COLO668 (cell line): ENCODE measurements at regions not wholly inside any gene's neighbourhood (a gene's known extent, or its start where the extent isn't known, plus 50 kb on each side); places are given as distances from the start of the nearest gene placed in this dataset.

ENCODE experiments used
- DNase-seq: peaks from one replicate; lab custom pipeline; 2025; ENCODE audit not compliant: unreplicated experiment; lab: John Stamatoyannopoulos, UW

DNA sequence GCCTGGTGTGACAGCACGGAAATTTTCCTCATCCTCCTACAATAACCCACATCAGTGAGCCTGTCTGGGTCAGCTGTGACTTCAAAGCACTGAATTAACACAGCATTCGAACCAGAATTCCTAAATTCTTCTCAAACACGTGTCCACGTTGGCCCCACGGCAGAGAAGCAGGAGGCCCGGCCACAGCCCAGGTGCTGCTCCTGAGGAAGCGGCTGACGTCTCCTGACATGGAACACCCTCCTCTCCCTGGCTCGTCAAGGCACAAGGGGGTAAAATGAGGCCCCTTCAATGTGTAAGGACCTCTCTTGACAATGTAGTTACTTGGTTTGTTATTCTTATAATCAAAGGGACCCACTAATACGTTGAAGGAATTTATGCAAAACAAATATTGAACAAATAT is 156.3 kb upstream of the GSC start:
- no peak for DNase-seq

DNA sequence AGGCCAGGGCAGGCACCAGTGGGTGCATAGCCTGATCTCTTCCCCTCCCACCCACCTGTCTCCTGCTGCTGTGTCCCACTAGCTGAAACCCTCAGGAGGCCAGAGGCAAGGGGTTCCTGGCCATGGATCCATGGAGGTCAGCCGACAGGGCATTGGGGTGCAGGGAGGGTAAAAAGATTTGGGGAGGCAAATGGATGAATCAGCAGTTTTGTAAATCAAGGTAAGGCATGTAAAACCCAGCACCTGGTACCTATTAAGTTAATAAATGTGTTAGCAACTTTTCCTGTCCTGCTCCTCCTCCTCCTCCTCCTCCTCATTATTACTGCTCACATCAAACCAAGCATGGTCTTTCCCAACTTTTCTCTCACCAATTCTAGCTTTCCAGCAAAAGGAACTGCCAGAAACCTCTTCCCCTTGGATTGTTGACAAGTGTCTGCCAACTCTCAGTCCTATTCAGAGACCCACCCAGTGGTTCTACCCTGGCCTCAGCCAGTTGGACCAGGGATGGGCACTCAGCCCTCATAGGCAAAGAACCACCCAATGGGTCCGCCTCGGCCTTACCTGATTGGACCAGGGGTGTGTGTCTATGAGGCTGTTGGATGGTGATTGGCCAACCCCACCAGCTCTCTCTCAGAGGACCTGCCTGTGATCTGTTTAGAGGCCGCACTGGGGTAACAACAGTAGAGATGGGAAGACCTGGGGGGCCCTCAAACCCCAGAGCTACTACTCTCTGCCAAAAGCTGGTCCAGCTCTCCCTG is 155.7 kb upstream of the GSC start:
- no peak for DNase-seq

DNA sequence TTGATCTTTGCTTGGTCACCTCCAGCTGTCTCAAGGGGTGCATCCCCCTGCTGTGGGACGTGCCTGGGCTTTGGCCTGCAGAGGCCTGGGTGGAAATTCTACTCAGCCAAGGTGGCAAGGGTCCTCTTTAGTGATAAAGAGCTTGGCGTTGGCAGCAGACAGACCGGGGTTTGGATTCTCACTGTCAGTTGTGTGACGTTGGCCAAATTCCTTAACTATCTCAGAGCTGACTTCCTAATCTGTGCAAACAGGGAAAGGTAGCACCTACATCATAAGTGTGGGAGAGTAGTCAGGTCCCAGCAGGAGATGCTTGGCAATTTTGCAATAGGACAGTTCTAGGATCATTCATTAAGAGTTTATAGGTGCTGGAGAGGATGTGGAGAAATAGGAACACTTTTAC is 154.3 kb upstream of the GSC start:
- no peak for DNase-seq

DNA sequence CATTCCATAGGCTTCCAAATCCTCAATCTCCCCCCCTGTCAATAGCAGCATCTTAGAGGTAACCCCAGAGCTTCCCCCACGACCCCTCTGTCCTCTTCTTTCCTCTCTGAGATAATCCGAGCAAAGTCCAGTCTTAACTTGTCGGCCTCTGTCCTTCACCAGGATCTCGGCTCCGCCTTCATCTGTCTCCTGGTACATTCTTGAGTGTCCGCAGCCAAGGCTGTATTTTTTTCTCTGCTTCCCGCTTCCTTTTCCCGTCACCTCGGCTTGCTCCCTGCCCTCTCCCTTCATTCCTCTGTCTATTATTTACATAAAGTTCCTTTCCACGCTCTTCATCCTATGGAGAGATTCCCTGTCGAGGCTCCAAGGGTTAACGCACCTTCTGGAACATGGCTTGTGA is 153.9 kb upstream of the GSC start:
- DNase-seq: no peak

DNA sequence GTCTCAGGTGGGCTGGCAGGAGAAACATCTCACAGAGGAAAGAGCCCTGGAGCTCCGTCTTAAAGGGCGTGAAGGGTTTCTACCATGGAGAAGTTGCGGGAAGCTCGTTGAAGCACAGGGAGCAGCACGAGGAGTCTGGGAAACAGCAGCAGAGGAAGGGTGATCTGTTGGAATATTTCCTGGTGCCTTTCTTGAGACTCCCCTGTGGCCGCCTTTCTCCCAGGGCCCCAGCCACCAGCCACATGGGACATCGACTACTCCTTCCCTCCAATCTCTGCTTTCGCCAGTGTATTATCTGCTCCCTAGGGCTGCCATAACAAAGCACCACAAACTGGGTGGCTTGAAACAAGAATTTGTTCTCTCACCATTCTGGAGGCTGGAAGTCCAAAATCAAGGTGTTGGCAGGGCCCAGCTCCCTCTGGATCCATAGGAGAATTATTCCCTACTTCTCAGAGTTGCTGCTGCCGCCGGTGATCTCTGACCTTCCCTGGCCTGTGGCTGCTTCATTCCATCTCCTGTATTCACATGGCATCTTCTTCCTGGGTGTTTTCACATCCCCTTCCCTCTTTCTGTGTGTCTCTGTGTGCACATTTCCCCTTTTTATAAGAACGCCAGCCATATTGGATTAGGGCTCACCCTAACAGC is 152.8 kb upstream of the GSC start:
- DNase-seq: no peak

DNA sequence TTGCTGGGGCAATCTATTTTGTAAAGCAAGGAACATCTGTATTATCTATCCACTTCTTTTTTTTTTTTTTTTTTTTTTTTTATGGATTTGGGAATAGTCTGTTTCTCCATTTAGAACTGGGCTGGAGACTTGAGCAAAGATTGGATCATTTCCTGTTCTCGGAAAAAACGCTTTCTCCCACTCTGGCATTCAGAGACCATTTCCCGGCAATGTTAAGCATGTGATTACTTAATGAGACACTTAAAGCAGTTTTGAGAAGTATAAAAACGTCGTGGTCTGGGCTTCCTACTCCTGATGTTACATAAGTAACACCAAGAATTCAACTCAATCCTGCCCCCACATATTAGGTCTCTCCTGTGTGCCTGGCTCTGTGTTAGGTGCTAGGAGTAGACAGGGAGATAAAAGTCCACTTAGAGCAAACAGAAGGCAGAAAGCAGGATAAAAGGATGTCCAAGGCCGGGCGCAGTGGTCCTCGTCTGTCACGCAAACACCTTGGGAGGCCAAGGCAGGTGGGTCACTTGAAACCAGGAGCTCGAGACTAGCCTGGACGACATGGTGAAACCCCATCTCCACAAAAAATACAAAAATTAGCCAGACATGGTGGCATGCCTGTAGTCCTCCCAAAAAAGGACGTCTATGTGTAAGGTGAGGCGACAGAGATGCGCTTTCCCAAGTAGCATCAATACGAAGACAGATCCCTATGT is 152.1 kb upstream of the GSC start:
- DNase-seq: no peak

DNA sequence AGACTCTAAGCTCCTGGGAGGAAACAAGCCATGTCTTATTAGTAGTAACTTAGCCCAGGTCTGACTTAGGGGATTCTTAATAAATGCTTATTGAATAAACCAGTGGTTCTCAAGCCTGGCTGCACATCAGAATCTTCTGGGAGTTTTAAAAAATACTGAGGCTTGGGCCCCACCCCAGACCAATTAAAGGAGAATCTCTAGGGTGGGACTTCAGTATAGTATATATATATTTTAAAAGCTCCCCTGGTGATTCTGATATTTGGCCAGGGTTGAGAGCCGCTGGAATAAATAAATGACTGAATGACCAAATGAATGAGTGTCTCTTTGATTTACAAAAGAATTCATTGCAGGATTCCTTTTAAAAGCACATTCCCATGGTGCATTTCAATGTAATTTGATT is 151.5 kb upstream of the GSC start:
- no peak for DNase-seq

DNA sequence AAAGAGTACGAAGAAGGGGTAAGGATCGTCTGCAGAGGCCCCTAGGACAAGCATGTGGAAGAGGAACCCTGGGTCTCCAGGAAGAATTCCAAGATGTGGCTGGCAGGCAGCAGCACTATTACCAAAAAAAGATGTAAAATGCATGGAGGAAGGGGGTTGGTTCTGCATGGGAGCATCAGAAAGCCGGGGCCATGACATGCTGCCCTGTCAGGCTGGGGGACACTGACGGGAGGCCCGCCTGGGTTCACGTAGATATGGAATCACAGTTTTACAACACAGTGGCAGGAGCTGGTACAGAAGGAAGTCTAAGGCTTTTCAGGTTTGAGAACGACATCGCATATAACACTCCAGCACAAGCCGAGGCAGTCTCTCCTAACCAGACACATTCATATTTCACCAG is 150.0 kb upstream of the GSC start:
- no peak for DNase-seq

DNA sequence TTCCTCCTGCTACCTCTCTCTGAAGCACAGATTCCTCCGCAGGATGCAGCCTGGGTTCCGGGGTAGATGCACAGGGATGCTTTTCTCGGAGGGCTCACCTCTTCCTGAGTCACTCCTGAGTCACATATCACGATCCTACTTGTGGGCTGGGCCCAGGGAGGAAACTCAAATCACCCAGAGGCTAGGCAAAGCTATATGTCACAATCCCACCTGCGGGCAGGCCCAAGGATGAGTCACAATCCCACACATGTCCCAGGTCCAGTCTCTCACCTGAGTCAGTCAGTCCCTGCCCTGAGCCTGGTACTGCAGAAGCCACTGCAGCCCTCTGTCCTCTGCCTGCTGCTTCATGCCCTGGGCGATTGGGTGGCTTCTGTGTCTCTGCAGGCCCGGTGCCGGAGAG is 149.0 kb upstream of the GSC start:
- no peak for DNase-seq

DNA sequence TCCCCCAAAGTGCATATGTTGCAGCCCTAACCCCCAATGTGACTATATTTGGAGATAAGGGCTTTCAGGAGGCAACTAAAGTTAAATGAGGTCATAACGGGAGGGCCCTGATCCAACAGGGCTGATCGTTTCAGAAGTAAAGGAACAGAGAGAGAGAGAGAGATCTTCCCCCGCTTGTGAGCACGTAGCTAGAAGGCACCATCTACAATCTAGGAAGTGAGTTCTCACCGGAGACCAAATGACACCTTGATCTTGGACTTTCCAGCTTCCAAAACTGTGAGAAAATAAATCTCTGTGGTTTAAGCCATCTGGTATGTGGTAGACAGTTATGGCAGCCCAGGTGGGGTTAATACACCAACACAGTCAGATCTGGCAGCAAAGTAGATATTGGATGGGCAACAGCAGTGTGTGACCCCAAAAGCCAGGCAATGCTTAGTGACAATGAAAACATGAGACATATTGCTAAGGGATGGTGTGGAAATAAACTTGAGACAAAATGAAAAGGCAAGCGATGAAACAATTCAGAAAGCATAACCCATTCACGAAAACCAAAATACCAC is 147.2 kb upstream of the GSC start:
- no peak for DNase-seq

DNA sequence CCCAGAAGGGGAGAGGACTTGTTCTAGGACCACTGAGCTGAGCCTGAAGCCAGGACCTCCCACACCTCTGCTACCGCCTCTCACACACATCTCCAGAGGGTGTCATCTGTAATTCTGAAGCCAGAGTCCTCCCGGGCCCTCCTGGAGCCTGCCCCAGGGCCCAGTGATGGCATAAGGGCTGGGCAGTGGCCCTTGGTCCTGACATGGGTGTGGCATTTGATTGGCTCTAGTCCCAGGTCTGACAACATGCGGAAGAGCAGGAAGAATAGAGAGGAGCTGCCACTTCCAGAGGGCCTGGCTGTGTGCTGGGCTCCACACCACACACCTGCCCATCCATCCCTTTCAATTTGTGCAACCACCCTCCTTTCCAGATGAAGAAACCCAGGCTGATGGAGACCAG is 144.3 kb upstream of the GSC start:
- no peak for DNase-seq

DNA sequence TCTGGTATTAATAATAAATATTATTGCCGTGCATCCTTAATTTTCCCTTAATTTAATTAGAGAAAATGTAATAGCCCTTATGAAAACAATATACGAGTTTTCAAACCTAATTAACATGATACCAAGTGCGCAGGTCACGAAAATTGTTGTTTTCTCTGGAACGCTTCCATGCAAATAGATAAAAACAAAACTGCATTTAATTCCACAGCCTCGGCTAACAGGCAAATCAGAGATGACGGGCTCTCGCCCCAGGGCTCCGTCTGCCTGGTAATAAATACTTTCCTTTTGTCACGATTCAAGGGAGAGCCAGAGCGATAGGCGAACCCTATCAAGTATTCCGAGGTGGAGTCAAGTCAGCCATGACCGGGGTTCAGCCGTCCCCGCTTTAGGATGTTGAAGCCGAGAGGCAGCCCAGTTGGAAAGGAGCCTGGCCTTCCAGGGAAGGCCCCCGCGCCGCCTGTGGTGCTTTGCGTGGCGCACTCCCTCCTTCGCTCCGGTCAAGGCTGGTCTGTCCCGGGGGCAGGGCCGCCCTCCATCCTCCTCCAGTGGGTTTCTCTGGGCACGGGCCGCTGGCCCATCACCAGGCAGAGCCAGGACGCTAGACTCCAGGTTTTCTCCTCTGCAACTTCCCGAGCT is 137.8 kb upstream of the GSC start:
- DNase-seq: no peak

DNA sequence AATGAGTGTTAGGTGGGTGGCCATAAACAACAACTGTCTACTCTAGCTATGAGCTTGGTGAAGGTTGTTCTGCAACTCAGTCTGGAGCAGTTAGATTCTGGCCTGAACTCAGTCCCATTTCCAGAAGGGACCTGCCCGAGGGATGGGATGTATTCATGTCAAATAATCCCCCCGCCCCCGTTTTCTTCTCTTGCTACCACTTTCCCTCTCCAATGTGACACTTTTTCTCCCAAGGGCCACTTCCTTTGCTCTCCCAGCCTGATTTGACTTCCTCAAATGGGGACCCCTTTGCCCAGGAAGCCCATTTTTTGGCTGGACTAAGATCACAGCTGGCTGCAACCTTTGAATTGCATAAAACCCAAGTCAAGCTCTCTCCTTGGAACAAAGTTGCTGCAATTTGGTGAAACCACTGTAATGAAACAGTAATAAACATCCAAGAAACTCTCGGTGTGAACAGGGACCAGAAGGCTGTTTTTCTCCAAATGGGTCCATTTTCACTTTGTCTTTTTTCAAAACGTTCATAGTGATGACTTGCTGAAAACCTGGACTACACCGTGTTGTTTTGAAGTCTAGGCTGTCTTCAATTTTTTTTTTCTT is 137.2 kb upstream of the GSC start:
- no peak for DNase-seq

DNA sequence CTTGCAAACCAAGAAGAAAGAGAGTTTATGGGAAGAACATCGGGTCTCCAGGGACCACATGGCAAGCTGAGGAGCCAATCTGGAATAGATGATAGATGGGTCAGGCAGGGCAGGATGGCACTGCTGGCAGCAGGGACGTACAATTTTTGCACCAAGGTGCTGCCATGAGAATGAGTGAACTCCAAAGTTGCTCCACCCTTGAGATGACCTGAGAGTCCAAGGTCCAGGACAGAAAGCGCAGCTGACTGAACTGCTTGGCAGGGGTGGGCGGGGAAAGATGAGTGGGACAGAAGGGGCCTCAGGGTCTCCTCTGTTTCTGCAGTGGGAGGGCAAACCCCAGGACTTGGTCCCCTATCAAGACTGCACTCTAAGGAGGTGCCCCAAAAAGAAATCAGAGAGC is 136.7 kb upstream of the GSC start:
- DNase-seq: no peak

DNA sequence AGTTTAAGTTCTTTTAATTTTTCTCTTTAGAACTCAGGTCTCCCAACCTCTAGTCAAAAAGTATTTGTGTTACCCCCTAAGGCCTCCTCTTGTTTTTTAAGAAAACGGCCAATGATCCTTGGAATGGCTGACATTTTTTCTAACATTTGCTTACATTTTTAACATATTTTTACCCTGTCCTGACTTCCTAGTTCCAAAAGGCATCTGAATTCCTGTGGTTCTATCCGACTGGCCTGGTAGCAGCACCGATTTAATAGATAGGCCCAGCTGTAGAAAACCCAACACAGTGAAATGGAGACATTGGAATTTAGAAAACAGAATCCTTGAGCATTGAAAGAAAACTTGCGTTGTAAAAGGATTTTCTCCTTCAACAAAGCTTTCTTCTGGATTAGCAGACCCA is 134.7 kb upstream of the GSC start:
- no peak for DNase-seq

DNA sequence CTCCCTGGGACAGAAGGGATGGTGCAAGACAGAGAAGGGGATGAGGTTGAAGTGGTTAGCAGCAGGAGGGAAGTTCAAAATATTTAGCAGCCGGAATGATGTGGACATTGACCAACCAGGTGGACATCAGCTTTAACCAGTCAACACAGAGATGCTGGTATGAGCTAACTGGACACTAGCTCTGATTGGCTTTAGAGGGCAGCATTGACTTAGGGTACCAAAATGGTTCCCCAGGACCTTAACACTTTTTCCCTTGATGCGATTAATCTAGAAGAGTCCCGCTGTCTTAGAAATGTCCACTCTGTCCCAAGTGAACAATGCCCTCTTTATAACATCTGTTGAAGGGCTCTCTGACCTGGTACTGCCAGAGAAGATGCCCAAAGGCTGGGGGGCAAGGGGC is 134.0 kb upstream of the GSC start:
- no peak for DNase-seq

DNA sequence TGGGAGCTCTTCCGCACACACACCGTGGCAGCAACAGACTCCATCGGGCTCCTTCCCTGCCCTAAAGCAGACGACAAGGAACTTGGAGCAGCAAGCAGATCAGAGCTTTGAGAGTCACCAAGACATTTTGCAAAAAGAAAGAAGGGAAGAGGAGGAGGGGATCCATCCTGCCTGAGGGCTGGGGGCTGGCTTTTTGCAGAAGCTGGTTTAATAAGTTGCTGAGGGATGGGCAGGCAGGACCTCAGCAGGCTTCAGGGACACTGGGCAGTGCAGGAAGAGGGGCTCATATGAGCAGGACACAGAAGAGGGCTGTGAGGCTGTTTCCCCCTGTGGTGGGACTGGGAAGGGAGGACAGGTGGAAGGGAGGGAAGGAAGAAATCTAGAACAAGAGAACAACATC is 133.4 kb upstream of the GSC start:
- no peak for DNase-seq

DNA sequence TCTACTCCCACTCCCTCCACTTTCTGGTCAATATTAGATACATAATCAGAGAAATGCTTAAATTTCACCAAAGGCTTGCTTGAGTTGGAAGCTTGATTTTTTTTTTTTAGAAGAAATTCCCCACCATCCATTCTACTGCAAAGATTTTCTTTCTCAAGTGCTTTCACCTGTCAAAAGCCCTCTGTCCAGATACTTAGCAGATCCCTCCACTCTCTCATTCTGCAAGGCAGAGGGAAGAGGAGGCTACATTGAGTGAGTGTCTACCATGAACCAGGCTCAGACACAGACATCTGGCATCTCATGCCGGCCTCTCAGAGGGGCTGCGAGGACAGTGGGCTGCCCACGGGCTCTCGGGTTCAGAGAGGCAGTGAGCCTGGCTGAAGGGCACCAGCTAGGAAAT is 127.6 kb upstream of the GSC start:
- DNase-seq: no peak

DNA sequence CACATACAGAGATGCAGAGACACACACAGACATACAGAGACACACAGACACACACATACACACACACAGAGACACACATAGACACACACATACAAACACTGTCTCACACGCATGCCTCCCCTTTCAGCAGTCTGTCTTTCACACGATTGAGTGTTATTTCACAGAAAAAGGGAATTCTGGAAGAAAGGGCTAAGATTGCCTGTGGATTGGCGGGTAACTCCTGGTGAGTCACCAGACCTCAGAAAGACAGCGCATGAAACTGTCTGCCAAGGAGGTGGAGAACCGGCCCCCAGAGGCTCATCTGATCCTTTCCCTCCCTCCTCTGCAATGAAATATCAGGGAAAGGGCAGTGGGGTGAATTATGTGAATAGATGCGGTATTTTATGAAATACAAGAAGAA is 127.2 kb upstream of the GSC start:
- no peak for DNase-seq

DNA sequence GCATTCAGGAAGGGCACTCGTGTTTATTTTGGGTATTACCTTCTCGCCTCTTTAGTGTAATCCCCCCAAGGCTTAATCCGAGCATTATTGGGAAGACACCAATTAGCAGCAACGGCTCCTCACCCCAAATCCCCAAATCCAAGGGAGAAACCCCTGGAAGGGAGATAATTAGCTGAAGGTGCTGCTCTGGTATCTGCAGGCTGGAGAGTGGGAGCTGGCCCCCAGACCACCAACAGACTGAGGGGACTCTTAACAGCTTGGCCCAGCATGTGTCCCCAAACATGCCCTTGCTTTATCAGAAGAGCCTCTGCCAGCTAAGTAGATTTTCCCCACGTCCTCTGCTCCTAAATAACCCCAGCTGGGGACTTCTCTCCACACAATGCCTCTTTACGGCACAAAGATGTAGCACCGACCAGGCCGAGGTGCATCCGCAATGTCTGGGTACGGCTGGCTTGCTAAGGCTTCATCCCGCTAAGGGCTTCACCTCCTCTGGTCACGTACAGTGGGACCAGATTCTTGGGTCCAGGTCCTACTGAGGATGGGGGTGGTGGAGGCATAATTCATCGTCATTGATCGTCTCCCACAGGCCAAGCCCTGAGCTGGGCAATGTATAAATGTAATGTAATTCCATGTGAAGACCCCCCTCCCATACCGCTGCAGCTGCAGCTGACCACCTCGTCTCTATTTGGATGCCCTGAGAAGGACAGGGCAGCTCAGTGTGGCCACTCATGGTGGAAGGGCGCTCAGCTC is 123.7 kb upstream of the GSC start:
- DNase-seq: no peak

DNA sequence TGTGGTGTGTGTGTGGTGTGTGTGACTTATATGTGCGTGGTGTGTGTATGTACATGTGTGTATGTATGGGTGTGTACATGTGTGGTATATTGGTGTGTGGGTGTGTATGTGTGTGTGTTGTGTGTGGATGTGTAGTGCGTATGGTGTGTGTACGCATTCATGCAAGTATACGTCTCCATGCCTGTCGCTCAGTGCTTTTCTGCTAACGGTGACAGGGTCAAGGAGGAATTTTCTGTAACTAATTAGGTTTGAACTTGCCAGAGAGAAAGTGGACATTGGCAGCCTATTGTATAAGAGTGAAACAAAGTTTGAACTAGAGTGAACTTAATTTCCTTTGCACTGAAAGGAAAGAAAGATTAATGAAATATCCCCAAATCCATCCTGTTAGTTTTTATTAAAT is 120.9 kb upstream of the GSC start:
- no peak for DNase-seq
